ENCODE measurements at regions not wholly inside any gene's neighbourhood (a gene's known extent, or its start where the extent isn't known, plus 50 kb on each side); places are given as distances from the start of the nearest gene placed in this dataset.

DNA sequence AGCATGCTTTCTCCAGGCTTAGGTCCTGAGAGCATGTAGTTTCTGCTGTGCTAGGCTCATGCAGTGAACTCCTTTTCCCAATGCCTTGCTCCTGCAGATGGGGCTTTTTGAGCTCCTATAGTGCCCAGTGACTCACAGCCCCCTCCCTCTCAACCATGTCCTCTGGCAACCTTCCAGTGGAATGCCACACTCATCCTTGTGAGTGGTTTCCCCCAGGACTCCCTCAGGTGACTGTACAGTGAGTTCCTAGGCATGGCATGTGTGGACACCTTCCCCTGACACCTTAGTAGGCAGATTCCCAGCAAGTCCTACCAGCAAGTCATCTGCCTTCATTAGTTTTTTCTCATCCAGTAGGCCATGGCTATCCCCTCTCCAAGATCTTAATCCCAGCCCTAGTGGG, 72.4 kb upstream of the CXCL14 start:
- TF ChIP-seq, protein P1, sequence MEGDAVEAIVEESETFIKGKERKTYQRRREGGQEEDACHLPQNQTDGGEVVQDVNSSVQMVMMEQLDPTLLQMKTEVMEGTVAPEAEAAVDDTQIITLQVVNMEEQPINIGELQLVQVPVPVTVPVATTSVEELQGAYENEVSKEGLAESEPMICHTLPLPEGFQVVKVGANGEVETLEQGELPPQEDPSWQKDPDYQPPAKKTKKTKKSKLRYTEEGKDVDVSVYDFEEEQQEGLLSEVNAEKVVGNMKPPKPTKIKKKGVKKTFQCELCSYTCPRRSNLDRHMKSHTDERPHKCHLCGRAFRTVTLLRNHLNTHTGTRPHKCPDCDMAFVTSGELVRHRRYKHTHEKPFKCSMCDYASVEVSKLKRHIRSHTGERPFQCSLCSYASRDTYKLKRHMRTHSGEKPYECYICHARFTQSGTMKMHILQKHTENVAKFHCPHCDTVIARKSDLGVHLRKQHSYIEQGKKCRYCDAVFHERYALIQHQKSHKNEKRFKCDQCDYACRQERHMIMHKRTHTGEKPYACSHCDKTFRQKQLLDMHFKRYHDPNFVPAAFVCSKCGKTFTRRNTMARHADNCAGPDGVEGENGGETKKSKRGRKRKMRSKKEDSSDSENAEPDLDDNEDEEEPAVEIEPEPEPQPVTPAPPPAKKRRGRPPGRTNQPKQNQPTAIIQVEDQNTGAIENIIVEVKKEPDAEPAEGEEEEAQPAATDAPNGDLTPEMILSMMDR (IDR thresholded peaks at IDR 0.05; ENCODE audit: low read depth, low read length) = no peak
- no peak for DNase-seq (ENCODE audit: extremely low read depth, low read depth)

DNA sequence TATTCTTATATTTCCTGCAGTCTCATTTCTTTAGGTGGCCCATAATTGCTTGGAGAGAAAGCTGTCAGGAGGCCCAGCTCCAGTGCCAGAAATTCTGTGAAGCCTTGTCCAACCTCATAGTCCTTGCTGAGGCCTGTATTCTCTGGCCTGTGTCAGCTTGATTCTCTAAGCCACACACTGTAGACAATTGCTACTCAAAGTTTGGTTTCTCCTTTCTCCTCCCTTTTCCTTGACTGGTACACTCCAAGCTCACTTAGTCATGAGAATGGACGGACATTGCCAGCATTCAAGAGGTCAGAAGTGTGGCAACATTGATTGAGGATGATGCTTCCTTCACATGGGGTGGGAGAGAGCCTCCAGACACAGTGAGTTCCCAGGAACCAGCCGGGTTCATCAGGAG, 71.3 kb upstream of the CXCL14 start:
- TF ChIP-seq, protein P1 (IDR thresholded peaks at IDR 0.05; ENCODE audit: low read depth, low read length) = no peak
- DNase-seq (ENCODE audit: extremely low read depth, low read depth) = no peak

DNA sequence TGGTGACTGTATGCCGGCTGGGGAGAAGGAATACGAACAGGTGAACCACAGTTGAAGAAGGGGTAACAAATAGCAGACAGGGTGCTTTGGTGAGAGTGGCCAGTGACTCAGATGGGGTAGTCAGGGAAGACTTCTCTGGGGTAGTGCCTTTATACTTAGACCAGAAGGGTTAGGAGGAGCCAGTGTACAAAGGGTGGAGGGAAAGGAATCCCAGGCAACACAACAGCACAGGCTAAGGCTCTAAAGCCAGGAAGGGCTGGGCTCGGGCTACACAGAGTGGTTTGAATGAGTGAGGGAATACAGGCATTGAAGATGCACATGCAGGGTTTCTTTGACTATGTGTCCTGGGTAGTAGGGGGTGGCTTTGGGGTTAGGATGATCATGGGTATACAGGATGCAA, 70.6 kb upstream of the CXCL14 start:
- DNase-seq (ENCODE audit: extremely low read depth, low read depth) = no peak
- TF ChIP-seq, protein P1 (IDR thresholded peaks at IDR 0.05; ENCODE audit: low read depth, low read length) = no peak

DNA sequence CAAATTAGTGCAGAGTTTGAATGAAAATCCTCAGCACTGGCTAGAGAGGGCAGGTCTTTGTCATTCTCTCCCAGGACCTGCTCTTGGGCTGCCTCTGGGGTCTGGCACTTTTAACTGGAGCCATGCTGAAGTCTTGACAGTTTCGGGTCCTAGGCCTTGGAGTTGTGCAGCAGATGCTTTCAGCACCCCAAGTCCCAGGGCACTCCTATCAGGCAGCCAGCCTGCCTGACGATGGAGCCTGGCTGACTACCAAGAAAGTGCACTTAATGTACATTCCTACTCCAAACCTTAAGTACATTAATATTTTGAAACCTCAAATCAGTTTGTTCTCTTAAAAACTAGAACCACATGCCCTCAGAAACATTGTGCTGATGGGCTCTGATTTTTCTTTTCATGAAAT, 69.3 kb upstream of the CXCL14 start:
- no peak for DNase-seq (ENCODE audit: extremely low read depth, low read depth)
- TF ChIP-seq, protein P1 (IDR thresholded peaks at IDR 0.05; ENCODE audit: low read depth, low read length) = no peak

DNA sequence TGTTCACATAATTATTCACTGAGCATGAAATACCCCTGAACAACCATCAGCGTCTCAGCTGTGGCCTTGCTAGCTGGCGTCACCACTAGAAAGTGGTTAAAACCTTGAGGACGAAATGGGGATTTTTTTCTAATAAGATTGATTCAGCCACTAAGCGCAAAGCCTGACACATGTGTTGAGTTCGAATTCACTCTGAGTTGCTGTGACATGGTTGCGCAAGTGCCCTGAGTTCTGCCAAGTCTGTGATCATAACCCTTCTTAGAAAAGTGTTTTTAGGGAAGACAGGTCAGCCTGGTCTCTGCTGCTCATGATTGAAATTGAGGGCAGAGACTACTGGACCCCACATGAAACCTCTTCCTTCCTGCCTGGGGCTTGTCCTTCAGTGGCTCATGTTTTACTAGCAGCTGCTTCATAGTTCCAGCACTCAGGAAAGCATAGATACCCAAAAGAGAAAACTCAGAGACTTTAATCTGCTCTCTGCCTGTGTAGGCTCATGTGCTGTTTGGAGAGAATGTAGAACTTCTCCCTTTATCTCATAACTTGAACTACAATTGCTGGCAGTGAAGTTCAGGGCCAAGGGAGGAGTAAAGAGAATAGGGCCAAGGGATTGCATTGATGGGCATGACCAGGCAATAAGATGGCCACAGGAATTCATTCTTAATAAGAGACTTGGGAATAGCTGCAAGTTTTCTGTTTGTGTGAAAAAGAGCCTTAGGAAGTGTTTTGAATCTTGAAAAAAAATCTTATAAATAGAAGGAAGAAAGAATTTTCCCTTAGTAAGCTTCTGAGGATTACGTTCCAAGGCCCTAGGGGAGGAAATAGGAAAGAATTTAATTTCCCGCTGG, 66.8 kb upstream of the CXCL14 start:
- TF ChIP-seq, protein P1 (IDR thresholded peaks at IDR 0.05; ENCODE audit: low read depth, low read length) = no peak
- DNase-seq (ENCODE audit: extremely low read depth, low read depth) = no peak

DNA sequence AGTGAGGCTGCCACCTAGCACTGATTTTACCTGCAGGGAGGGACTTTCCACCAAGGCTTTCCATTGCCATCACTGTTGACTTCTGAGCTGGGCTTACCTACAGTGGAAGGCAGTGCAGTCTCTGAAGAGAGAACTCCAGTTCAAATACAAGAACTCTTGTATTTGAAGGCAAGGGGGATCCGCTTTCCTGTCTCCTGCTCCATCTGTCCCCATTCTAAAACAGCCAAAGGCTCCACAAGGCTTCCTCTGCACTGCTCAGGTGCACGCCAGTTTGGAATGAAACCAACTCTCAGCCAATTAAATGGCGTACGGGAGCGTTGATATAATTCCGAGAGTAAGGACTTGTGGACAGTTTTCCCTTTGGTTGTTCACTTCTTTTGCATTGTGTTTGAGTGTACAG, 66.0 kb upstream of the CXCL14 start:
- no peak for DNase-seq (ENCODE audit: extremely low read depth, low read depth)
- TF ChIP-seq, protein P1 (IDR thresholded peaks at IDR 0.05; ENCODE audit: low read depth, low read length) = no peak

DNA sequence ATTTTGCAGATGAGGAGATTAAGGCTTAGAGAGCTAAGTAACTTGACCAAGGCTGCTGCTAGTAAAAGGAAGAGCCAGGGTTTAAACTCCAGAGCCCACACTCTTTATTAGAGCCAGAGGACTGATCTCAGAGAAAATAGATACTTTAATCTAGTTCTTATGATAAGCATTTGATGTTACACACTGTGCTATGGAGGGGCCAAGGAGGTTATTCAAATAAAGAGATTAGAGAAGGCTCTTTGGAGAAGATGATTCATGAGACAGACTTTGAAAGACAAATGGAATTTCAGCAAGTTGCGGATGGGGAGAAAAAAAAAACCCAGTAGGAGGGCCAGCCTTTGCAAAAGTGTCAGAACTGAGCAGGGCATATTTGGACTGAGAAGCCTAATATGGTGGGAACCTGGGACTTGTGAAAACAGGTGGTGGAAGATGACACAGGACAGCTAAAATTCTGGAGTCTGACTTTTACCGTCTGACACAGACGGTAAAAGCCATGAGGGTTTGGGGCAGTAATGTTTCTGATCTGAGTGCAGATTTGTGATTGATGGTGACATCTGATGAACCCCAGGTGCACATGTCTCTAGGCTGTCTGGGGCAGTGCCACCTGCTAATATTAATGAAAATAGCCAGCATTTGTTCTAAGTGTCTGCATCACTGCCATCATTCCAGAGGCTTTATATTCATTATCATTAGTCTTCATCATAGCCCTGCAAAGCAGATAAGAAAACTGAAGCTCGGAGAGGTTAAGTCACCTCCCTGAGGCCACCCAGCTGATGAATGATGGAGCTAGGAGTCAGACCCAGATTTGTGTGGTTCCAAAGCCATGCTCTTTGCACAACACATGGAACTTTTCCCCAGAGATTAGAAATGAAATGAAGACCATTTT, 65.3 kb upstream of the CXCL14 start:
- TF ChIP-seq, protein P1 (IDR thresholded peaks at IDR 0.05; ENCODE audit: low read depth, low read length) = no peak
- DNase-seq (ENCODE audit: extremely low read depth, low read depth) = no peak

All from AG09319 (cell line).